Breast epithelium (tissue), 3 donors: ENCODE measurements at regions not wholly inside any gene's neighbourhood (a gene's known extent, or its start where the extent isn't known, plus 50 kb on each side); places are given as distances from the start of the nearest gene placed in this dataset.

ENCODE experiments used
- CTCF ChIP-seq, 3 donors: fragments of 450-650 bp; IDR thresholded peaks; one replicate each; pipeline ENCODE4 v1.5.1; 2016 to 2017; ENCODE audit warnings: antibody characterized with exemption in 3 of 3, mild to moderate bottlenecking in 3 of 3, moderate library complexity in 3 of 3
- POLR2A ChIP-seq: fragments of 450-650 bp; IDR thresholded peaks from one replicate; pipeline ENCODE4 v1.6.1; 2016; ENCODE audit warnings: antibody characterized with exemption, mild to moderate bottlenecking, moderate library complexity
- POLR2AphosphoS5 ChIP-seq, 3 donors: sonication (generic); formaldehyde crosslinking; IDR thresholded peaks; one replicate each; pipeline ENCODE4 v1.6.1; 2017; ENCODE audit warnings: antibody characterized with exemption in 3 of 3

GRCh38 chr11:119521551-119521950 is 98.6 kb upstream of the THY1 start:
- TF ChIP-seq POLR2AphosphoS5 (IDR thresholded peaks at IDR 0.05), result no peak
- no peak for TF ChIP-seq POLR2A
- TF ChIP-seq CTCF (IDR thresholded peaks at IDR 0.05), result no peak
